DMS153 treated with DMSO at 0.1 percent for 48 hours (cell line): ENCODE measurements at regions not wholly inside any gene's neighbourhood (a gene's known extent, or its start where the extent isn't known, plus 50 kb on each side); places are given as distances from the start of the nearest gene placed in this dataset.

Source experiments
- DNase-seq: peaks from one replicate; lab custom pipeline; 2025; ENCODE audit not compliant: unreplicated experiment; lab: John Stamatoyannopoulos, UW

GRCh38 chr7:67413670-67414069, 417.0 kb downstream of the TYW1 start:
- peak; percentile 65 for DNase-seq

GRCh38 chr7:67414858-67415257, 418.2 kb downstream of the TYW1 start:
- DNase-seq, result no peak

DNA sequence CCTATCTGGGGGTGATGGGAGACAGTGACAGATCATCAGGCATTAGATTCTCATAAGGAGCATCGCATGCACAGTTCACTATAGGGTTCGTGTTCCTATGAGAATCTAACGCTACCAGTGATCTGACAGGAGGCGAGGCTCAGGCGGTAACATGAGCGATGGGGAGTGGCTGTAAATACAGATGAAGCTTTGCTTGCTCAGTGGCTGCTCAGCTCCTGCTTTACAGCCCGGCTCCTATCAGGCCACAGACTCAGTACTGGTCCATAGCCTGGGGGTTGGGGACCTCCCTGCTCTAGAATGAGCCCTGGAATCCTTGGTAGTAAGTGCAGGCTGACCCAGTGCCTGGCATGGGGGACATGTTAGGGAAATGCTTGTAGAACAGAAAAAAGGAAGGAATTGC, 426.0 kb downstream of the TYW1 start:
- DNase-seq, result no peak

- DNase-seq, result no peak
Observed at GRCh38 chr7:67423065-67423464, 426.4 kb downstream of the TYW1 start.

- DNase-seq, result no peak
Observed at GRCh38 chr7:67426654-67427053, 430.0 kb downstream of the TYW1 start.

- no peak for DNase-seq
Observed at GRCh38 chr7:67429735-67430134, 433.1 kb downstream of the TYW1 start.

DNA sequence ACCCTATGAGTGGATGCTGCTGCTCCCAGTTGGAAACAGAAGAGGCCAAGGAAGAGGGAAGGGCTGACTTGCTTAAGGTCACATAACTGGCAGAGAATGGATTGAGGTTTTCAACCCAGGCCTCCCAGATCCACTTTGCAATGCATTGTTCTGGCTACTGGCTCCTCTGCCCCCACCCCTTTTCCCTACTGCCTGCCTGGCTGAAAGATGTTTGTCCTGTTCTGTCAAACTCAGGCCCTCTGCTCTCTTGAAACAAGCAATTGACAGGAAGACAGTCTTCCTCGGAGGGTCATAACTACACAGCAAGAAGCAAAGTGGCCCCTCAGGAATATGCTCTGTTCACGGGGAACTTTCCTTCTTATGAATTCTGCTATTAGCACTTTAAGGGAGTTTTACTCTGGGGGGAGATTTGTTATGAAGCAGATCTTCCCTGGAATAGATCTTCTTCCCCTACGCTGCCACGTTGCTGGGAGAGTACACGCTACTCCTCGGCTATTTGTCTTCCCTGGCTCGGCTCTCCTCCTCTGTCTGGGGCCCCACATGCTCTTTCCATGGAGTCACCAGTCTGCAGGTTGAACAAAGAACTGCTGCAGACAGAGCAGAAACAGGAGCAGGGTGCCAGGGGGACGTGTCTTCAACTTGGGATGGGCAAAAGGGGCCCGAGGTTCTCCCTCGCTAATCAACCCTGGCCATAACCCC, 436.1 kb downstream of the TYW1 start:
- no peak for DNase-seq

GRCh38 chr7:67435894-67436535, 439.4 kb downstream of the TYW1 start:
- DNase-seq, result no peak

DNA sequence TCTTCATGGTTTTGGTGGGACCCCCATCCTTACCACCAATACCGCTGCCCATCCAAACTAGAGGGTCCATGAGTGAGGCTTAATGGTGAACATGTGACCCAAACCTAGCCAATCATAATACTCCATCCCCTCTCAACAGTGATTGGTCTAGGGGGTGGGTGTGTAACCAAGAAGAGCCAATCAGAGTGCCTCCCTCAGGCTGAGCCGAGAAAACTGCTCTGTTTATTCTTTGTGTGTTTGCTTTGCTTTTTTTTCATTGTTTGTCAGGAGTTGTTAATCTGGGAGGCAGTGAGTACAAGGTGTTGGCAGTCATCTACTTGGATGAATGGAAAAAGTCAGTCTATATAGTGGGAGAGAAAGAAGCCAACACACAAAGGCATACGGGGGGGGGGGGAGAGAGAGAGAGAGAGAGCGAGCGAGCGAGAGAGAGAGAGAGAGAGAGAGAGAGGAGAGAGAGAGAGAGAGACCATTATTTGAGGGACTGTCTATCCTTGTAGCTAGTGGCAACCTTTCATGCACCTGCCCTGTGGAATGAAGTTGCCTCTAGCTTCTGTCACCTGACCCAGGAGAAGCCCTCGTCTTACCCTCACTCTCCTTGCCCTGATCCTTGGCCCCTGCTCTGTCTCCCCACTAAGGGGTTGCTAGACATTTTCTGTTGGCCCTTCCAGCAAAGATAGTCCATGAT, 441.7 kb downstream of the TYW1 start:
- DNase-seq, result no peak

DNA sequence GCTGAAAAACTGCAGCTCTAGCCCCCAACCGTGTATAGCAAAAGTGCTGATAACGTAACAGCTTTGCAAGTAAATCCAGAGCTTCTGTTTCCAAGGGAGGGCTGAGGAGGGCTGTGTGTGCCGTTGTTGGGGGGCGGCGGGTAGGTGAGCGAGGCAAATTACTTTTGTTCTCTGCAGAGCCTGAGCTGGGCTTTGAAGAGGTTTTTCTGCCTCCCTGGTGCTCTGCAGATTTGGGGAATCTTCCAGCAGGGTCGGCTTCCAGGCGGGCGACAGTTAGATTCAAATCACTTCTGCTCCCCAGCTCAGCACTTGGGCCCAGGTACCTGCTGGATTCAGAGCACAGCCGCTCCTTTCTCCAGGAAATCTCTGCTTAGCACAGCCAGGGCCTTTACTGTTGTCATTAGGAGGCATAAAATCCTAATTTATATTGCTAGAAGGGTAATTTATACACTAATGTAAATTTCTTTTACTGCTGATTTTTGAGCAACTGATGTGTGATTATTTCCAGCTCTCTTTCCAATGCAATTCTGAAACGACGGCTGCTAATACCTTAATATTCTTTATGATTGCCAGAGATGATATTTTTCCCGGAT, 442.4 kb downstream of the TYW1 start:
- no peak for DNase-seq

GRCh38 chr7:67440321-67440720, 443.7 kb downstream of the TYW1 start:
- no peak for DNase-seq

GRCh38 chr7:67445728-67446127, 449.1 kb downstream of the TYW1 start:
- DNase-seq, result no peak

DNA sequence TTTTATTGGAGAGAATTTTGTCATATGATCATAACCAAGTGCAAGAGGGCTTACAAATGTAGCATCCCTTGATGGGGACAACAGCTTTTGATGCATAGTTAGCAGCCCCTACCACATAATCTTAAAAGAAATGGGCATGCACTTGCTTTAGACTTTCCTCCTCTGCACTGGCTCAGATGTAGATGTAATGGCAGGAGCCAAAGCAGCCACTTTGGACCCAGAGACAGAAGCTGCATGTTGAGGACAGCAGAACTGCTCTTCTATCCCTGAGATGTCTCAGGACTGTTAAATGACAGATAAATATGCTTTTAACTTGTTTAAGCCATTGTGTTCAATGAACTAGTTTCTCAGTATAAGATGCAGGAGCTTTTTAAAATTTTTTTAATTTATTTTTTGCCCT, 450.7 kb downstream of the TYW1 start:
- no peak for DNase-seq

DNA sequence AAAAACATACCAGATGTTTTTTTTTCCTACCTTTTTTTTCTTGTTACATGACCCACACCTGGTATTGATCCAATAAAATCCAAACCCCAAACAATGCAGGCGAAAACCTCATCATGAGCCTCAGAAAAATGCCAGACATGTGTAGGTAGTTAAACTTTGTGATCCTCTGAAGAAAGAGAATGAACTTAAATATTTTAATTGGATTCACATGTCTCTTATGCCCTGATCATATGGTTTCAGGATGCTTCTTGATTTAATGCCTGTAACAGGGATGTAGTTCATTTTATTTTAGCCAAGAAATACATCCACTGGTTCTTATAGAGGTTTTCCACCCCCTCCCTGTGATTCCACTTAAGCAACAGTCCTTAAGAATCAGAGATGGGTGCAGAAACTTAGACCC, 451.6 kb downstream of the TYW1 start:
- no peak for DNase-seq

DNA sequence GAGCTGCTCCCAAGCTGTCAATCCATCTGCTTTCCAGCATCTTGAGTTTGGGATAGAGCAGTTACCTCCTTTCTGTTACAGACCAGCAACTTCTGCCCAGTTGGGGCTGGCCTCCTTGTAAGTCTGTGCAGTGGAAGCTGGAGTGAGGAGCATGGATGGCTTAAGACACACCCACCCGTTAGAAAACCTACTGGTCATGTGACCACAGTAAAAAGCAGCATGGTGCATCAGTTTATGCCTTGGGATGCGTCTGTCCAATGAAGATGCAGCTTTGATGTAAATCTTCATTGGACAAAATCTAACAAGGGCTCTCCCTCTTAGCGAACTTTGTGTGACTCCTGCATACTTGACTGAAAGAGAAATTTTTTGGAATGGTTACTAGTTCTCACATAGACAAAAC, 453.5 kb downstream of the TYW1 start:
- no peak for DNase-seq

DNA sequence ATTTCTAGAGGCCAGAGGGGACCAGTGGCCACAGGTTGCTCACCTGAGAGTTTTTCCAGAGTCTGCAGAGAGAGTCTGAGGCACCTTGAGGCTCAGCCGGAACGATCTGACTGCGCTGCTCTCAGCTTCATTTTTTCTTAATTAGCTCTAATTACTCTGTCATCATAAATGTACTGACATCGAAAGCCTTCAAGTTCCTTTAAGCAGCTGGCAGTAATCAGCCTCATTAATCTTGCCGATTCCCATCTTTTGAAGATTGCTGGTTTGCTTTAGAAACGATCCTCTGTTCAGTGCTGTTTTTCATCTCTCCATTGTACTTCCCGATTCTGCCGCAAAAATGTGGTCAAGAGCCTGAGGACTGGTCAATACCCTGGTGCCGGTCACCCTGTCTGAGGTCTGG, 454.7 kb downstream of the TYW1 start:
- DNase-seq, result no peak

DNA sequence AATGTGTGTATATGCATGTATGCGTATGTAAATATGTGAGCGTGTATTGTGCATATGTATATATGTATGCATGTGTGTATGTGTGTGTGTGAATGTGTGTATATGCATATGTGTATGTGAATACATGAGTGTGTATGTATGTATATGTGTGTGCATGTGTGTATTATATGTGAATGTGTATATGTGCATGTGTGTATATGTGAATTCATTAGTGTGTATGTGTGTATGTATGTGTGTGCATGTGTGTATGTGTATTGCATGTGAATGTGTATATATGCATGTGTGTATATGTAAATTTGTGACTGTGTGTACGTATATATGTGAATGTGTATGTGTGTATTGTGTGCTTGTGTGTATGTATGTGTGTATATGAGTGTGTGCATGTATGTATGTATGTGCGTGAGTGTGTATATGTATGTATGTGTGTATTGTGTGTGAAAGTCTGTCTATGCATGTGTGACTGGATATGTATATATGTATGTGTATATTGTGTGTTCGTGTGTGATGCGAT, 455.9 kb downstream of the TYW1 start:
- no peak for DNase-seq

GRCh38 chr7:67453580-67454380, 457.1 kb downstream of the TYW1 start:
- no peak for DNase-seq

DNA sequence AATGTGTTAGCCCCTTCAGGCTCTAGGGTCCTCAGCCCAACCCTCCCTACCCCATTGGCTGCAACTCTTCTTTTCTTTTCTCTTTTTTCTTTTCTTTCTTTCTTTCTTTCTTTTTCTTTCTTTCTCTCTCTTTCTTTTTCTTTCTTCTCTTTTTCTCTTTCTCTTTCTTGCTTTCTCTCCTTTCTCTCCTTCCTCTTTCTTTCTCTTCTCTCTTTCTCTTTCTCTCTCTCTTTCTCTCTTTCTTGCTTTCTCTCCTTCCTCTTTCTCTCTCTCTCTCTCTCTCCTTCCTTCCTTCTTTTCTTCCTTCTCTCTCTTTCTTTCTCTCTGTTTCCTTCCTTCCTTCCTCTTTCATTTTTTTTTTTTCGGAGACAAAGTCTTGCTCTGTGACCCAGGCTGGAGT, 458.9 kb downstream of the TYW1 start:
- DNase-seq, result no peak

GRCh38 chr7:67462781-67463191, 466.2 kb downstream of the TYW1 start:
- DNase-seq, result no peak

- DNase-seq, result no peak
Observed at GRCh38 chr7:67463316-67463715, 466.7 kb downstream of the TYW1 start.
